ENCODE measurements at regions not wholly inside any gene's neighbourhood (a gene's known extent, or its start where the extent isn't known, plus 50 kb on each side); places are given as distances from the start of the nearest gene placed in this dataset.

DNA sequence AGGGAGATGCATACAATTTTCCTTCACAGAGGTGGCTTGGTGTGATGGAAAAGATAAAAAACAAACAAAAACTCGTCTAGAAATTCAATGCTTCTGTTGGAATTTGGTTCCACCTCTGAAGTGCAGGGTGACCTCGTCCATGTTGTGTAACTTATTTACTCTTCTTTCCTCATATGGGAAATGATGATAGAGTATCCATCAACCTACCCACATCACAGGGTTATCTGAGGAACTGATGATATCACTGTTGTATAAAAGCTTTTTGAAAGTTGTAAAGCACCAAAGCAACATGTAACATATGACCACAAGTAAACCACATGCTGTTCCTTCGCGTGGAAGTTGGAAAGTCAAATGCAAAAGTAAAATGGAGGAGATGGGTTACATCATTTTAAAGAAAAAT is 212.0 kb upstream of the SGK1 start:
- TF ChIP-seq, protein P1, sequence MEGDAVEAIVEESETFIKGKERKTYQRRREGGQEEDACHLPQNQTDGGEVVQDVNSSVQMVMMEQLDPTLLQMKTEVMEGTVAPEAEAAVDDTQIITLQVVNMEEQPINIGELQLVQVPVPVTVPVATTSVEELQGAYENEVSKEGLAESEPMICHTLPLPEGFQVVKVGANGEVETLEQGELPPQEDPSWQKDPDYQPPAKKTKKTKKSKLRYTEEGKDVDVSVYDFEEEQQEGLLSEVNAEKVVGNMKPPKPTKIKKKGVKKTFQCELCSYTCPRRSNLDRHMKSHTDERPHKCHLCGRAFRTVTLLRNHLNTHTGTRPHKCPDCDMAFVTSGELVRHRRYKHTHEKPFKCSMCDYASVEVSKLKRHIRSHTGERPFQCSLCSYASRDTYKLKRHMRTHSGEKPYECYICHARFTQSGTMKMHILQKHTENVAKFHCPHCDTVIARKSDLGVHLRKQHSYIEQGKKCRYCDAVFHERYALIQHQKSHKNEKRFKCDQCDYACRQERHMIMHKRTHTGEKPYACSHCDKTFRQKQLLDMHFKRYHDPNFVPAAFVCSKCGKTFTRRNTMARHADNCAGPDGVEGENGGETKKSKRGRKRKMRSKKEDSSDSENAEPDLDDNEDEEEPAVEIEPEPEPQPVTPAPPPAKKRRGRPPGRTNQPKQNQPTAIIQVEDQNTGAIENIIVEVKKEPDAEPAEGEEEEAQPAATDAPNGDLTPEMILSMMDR (IDR thresholded peaks at IDR 0.05; ENCODE audit: control extremely low read depth, extremely low read depth, low read depth, missing control alignments): no peak
- POLR2A ChIA-PET: no interaction called here
- CTCF ChIA-PET: no interaction called here
- DNase-seq (ENCODE audit: extremely low spot score): no peak

GRCh38 chr6:134529305-134529704 is 211.4 kb upstream of the SGK1 start:
- no peak for DNase-seq (ENCODE audit: extremely low spot score)
- ChIA-PET POLR2A (no interaction called here), CTCF (no interaction called here)
- TF ChIP-seq, protein P1 (IDR thresholded peaks at IDR 0.05; ENCODE audit: control extremely low read depth, extremely low read depth, low read depth, missing control alignments): no peak

- ChIA-PET POLR2A (no interaction called here), CTCF (interaction anchor here (1.0 kb wide), 1 partner anchor 9 kb away, joined by 3 read pairs; no protein-coding TSS in a partner anchor)
- no peak for DNase-seq (ENCODE audit: extremely low spot score)
- TF ChIP-seq, protein P1 (IDR thresholded peaks at IDR 0.05; ENCODE audit: control extremely low read depth, extremely low read depth, low read depth, missing control alignments): no peak
Measured at GRCh38 chr6:134527108-134527787, 209.3 kb upstream of the SGK1 start.

- ChIA-PET POLR2A (no interaction called here), CTCF (no interaction called here)
- DNase-seq (ENCODE audit: extremely low spot score): no peak
- TF ChIP-seq, protein P1 (IDR thresholded peaks at IDR 0.05; ENCODE audit: control extremely low read depth, extremely low read depth, low read depth, missing control alignments): no peak
Measured at GRCh38 chr6:134525190-134525868, 207.4 kb upstream of the SGK1 start.

- POLR2A ChIA-PET: no interaction called here
- no peak for DNase-seq (ENCODE audit: extremely low spot score)
- TF ChIP-seq, protein P1 (IDR thresholded peaks at IDR 0.05; ENCODE audit: control extremely low read depth, extremely low read depth, low read depth, missing control alignments): no peak
- CTCF ChIA-PET: interaction anchor here (0.7 to 1.0 kb wide), 2 partner anchors 9 to 19 kb away, joined by 3 to 4 read pairs; no protein-coding TSS in a partner anchor
Measured at GRCh38 chr6:134523903-134524650, 206.2 kb upstream of the SGK1 start.

GRCh38 chr6:134523051-134523450 is 205.1 kb upstream of the SGK1 start:
- TF ChIP-seq, protein P1 (IDR thresholded peaks at IDR 0.05; ENCODE audit: control extremely low read depth, extremely low read depth, low read depth, missing control alignments): no peak
- CTCF ChIA-PET: interaction anchor here (0.7 to 1.0 kb wide), 2 partner anchors 10 to 20 kb away, joined by 3 to 4 read pairs; no protein-coding TSS in a partner anchor

More at GRCh38 chr6:134523051-134523450, 205.1 kb upstream of the SGK1 start:
- POLR2A ChIA-PET: no interaction called here
- DNase-seq (ENCODE audit: extremely low spot score): no peak
